HG03064 (cell line): ENCODE measurements at regions not wholly inside any gene's neighbourhood (a gene's known extent, or its start where the extent isn't known, plus 50 kb on each side); places are given as distances from the start of the nearest gene placed in this dataset.
"Not testable (repeated sequence)": the region's sequence is repeated elsewhere in the genome, so short reads cannot be mapped to it uniquely, and the experiment has no call there.

Source experiments
- ATAC-seq: cut with Tn5 transposase; IDR thresholded peaks from one replicate; pipeline ENCODE4 v1.9.1; 2021; ENCODE audit warnings: low read depth; ENCODE audit not compliant: unreplicated experiment

DNA sequence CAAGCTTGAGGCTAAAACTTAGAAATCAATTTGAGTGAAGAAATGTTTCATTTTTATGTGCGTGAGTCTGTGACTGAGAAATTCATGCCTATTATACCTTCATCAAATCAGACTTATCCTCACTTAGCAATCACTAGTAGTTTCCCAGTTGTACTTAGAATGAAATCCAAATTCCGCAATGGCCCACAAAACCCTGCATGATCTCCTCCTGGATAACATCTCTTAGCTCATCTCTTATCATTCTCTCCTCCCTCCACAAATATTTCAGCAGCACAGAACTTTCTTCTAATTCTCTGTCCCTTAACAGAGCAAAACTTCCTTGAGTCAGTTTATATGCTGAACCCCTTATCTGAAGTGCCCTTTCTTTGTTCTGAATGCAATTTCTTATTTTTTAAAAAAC lies 198.8 kb upstream of the TGFBR2 start:
- ATAC-seq = no peak

DNA sequence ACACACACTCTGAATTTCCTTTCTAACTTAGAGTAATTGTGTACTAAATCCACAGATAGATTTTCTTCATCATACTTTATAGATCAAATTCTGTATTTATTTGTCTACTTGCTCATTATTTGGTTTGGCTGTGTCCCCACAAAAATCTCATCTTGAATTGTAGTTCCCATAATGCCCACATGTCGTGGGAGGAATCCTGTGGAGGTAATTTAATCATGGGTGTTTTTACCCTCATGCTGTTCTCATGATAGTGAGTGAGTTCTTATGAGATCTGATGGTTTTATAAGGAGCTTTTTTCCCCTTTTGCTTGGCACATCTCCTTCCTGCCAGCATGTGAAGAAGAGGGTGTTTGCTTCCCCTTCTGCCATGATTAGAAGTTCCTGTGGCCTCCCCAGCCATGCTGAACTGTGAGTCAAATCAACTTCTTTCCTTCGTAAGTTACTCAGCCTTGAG lies 198.3 kb upstream of the TGFBR2 start:
- no peak for ATAC-seq

DNA sequence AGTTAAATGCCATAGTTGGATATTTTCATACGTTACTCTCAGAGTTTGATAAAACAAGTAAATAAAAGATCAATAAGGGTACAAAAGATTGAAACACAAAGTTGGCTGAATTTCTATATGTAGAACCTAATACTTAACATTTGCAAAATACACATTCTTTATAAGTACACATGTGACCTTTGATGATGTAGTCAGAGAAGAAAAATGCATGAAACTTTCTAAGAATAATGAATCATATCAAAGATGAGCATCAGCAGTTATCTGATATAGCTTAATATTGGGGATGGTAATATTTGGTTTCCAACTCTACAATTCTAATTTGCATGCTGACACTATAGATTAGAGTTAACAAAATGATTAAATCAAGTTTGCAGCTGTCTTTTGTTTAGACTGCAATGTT lies 188.0 kb upstream of the TGFBR2 start:
- ATAC-seq = no peak

DNA sequence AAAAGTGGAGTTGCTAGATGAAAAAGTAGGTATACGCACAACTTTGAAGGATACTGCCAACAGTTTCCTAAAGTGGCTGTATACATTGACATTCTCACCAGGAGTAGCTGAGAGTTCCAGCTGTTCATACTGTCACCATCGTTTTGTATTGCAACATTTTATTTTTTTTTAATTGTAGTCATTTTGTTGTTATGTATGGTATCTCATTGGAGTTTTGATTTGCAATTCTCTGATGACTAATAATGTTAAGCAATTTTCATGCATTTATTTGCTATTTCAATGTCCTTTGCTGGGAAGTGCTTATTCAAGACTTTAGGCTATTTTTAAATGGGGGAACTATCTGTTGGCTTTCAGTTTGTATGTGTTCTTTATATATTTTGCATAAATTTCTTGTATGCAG lies 185.1 kb upstream of the TGFBR2 start:
- no peak for ATAC-seq

DNA sequence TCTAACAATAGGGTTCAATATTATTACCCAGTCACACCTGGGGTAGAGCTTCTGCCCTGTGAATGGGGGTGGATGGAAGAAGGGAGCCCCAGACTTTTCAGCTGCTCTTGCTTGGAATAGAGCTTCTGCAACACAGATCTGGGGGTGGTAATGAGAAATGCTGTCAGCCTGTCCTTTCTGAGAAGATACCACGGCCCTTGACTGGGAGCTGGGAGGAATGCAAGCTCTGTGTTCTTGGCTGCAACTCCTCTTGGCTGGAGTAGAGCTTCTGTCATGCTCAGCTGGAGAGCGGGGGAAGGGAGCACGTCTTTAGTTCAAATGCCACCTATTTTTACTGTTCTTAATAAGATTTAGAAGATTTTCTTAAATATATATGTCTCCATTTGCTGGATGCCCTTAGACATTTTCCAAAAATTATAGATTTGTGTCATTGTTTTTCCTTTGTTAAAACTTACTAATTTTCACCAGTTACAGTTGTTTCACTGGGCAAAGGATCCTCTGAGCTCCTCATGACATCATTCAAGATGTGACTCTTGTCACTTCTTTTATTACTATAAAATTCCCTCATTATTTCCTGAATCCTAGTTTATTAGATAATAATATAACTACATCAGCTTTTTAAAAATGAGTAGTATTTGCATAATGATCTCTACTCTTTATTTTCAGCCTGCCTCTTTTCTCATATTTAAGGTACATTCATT lies 180.0 kb upstream of the TGFBR2 start:
- ATAC-seq = no peak

DNA sequence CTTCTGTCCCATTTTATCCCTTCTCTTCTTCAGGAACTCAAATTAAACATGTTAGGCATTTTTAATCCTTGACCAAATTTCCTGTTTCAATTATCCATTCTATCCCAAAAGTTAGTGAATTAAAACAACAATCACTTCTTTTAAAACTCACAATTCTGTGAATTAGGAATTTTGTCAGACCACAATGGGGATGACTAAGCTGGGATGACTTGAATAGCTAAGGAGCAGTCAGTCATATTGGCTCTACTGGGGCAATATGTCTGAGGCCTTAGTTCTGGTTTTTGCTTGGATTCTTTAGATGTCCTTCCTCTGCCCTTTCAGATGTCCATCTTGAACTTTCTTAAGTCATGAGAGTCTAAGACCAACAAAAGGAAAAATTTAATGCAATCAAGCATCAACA lies 178.2 kb upstream of the TGFBR2 start:
- ATAC-seq = no peak

DNA sequence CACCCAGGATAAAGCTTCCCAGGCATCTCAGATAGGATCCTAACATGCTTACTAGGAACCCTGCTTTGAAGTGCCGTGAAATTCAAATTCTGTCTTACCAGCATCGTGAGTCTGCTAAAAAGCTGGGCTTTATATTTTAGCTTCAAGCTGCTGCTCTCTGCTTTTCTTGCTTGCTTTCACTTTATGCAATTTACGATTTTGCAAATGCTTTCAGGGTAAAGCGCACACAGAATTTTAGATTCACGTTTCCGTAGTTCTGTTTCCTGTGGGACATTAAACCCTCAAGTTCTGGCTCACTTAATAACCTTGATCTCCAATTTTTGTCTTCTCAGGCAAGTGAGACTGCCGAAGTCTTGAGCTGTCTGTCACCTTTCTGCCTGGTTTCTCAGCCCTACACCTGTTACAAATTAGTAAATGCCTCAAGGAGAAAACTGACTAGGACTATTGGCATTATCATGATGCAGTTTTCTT lies 170.5 kb upstream of the TGFBR2 start:
- no peak for ATAC-seq

DNA sequence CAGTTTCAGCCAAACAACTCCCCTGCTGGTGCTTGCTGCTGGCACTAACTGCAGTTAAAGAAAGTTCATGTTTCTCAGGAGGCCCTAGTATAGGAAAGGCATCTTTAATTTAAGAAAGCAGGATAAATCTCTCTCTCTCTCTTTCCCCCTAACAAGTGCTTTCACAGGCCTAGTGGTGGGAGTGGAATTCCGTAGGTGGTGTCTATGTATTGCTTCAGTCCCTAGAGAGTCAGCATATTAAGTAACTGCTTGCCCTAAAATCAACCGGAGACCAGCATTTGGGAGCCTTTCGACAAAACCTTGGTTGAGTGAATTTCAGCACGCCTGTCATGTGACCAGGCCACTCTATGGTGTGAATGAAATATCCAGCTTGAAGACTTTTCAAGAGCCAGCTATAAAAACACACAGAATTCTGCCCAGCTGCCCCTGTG lies 169.2 kb upstream of the TGFBR2 start:
- ATAC-seq = no peak

DNA sequence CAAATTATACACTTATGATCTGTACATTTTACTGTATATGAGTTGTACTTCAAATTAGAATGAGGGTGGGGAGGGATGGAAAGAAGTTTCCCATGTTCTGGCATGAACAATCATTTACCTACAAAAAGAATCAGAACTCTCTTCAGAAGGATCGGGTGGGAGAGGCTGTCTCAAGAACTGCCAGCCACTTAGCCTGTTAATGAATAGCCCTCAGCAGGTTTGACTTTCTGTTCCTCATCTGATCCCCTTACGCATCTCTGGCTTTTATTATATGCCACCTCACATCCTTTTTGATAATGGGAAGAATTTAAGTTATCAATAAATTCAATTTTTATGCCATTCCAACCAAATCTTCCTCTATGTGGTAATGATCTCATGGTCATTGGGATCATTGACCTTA lies 168.3 kb upstream of the TGFBR2 start:
- ATAC-seq = no peak

DNA sequence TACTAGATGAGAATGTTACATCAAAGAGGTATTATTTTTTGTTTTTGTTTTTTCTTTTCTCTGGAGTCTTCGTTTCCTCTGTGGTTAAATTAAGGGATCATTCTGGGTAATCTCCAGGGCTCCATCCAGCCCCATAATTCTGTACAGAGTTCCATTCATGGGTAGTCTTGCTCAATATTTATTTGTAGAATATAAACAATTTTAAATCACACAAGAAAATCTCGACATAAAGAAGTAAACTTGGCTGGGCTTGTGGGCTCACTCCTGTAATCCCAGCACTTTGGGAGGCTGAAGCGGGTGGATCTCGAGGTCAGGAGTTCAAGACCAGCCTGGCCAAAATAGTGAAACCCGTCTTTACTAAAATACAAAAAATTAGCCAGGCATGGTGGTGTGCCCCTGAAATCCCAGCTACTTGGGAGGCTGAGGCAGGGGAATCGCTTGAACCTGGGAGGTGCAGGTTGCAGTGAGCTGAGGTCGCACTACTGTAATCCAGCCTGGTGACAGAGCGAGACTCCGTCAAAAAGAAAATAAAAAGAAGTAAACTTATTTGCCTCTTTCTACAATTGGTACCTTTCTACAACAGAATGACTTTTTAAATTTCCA lies 166.8 kb upstream of the TGFBR2 start:
- no peak for ATAC-seq

DNA sequence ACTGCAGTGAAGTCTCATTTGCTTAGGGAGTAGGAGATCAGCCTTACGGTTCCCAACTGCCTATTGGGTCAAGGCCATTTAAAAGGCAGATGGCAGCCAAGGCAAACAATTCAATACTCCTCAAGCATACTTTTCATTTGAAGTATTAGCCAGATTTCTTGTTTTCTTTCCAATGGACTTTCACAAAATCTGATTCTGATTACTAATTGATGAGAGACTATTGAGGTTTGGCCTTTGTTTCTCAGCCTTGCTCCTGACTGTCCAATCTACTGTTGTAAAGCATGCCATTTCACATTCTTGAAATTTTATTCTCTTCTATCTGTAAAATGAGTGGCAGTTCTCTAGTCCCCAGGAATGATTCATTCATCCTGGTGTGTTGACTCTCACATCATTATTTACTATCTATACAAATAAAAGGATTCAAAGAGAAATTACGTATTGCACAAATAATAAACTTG lies 166.2 kb upstream of the TGFBR2 start:
- no peak for ATAC-seq

DNA sequence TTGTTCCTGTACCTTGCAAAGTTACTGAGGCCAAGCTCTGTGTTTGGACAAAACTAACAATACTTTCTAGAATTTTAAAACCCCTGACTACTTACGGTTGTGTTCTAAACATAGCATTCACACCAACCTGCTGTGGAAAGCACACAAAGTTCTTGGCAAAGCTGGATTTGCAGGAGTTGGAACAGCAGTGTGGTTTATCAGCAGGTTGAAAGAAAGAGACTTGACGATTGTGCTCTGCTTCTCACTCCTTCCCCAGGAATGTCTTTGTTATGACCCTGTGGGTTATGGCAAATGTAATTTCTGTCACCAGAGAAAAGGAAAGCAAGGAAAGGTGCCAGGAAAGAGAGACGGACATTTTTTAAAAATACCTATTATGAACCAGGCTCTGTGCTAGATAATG lies 165.5 kb upstream of the TGFBR2 start:
- no peak for ATAC-seq

DNA sequence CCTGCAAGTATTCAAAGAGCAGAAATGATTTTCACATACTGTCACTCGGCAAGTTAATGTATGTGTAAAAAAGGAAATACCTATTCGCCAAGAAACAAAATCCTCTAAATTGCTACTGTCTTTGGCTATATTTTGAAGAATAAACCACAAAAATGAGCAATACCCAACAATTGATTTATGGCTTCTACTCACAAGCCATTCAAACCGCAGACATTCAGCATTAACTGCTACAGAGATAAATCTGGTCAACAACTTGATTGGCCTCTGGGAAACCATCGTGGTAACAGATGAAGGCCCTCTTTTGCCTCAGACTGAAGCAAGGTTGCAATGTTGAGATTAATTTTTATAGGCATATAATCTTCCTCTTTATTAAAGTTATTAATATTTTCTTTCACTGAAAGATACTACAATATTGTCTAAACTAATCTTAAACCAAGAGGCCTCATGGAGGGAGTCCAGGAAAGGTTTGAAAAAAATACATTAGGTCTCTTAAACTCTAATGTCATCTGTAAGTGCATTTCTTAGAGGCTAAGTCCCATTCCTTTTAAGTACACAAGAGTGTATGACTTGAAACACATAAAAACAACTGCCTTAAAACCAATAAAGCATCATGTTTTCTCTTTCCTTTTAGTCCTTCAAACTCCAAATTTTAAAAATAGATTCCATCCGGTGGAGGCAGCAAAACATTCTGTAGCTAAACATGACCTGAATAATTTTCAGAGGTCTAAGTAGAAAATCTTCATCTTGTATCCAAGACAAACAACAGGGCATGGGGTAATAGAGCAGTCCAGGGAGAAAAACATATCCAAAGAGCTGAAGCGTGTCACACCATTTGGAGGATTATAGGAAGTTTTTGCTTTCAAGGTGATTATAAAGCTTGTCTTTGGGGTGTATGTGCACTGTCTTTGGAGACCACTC lies 162.4 kb upstream of the TGFBR2 start:
- no peak for ATAC-seq

DNA sequence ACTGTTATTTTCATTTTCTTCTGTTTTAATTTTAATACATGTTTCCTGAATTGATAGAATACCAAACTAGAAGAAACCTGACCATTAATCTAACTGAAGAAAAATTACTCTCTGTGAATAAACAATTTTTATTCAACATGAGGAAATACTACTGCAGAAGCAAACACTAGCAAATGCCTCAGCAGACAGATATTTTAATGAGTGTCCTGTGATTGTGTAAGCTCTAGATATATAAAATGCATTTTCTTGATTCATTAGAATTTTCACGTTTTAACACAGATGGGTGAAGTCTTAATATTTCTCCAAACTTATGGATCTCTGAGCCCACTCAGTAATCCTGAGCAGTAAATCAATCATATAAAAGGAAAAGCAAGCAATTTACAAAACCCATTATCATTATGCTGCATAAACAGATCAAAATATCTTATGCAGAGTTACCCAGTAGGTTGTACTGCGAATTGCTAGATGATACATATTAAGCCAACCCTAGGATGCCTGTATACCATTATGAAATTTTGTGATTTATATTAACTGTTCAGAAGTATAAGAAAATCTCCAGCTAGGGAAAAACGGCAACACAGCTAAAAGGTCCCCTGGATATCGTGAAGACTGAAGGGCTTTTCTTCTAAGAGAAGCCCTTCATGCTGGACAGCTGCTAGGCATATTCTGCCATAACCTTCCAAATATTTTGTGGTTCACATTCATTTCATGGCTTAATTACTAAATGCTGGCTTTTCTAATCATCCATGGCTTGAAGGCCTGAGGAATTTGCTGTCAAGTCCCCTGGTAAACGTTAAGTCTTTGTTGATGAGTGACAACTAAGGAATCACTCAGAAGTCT lies 157.7 kb upstream of the TGFBR2 start:
- ATAC-seq = no peak

DNA sequence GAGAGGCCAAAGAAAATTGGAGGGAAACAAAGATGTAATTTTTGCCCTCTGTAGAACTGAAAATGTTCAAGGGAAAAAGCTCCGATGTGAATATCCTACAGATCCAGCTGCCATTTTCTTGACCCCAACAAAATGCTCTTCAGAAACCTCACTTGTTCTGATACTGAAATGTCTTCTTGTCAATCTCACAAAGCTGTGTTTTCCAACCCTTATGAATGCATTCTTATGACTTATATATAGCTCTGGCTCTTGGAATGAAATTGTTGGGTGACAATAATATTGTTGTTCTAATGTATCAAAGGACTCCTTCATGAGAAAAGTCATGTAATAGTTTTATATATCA lies 157.1 kb upstream of the TGFBR2 start:
- ATAC-seq = no peak

DNA sequence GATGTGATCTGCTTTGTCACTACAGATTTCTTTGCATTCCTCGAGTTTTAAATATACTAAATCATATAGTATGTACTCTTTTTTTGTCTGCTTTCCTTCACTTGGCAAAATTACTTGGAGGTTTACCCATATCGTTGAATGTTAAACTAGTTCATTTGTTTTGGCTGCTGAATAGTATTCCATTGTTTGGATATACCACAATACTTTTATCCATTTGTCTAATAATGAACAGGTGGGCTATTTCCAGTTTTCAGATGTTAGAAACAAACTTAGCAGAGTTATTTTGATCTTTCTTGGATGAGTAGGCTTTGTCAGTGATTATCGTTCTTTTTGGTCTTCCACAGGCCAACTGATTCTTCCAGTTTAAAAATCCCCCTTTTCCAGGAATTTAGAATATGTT lies 154.0 kb upstream of the TGFBR2 start:
- ATAC-seq = no peak

DNA sequence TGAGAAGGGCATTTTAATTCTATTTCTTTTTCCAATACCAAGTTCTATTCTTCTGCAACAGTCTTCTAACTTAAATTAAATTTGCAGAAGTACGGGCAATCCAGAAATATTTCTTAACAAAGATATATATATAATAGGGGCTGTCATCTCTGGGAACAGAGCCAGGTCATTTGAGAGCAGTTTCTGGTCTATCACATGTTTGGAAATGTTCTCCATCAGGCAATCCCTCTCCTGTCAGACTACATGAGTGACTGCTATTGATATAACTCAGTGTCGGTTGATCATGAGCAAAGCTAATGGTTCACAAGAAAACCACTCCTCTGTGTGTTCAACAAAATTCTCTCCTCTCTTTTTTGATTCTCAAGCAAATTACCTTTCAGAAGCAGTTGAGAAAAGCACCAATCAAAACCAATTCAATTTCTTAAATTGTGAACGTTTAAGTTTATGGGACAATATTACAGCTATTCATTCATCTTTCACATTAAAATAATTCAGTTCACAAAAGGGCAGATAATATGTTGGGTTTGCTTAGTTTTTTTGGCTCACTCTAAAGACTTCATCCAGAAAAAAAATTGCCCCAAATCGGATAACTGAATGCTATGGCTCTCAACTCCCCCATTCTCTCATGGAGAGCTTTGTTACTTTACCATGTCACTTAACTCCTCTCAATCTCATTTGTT lies 152.9 kb upstream of the TGFBR2 start:
- no peak for ATAC-seq

DNA sequence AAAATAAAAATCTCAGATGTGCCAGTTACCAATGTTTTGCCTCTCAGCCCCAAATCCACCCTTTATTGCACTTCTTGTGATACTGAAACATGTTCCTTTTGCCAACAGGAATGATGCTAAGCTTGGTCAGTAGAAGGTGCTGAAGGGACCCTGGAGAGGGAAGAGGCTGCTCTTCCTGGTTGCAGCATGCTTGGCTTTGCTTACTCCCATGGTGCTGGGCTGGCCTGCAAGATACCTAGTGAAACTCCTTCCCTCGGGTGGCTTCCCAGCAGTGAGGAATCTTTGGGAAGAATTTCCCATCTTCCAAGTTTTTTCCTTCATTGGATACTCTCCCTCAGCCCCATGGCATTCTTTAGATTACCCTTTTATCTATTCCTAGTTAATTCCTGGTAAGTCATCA lies 151.8 kb upstream of the TGFBR2 start:
- ATAC-seq = no peak

DNA sequence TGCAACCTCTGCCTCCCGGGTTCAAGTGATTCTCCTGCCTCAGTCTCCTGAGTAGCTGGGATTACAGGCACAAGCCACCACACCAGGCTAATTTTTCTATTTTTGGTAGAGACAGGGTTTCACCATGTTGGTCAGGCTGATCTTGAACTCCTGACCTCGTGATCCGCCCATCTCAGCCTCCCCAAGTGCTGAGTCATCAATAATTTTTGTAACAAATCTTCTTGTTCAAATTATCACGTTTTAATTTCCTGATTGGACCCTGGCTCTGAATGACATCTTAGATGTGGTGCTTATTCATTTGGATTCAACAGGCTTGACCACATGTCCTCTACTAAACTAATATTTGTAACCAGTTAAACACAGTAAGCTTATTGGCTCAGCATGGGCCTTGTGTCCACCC lies 151.3 kb upstream of the TGFBR2 start:
- not testable (repeated sequence) for ATAC-seq

DNA sequence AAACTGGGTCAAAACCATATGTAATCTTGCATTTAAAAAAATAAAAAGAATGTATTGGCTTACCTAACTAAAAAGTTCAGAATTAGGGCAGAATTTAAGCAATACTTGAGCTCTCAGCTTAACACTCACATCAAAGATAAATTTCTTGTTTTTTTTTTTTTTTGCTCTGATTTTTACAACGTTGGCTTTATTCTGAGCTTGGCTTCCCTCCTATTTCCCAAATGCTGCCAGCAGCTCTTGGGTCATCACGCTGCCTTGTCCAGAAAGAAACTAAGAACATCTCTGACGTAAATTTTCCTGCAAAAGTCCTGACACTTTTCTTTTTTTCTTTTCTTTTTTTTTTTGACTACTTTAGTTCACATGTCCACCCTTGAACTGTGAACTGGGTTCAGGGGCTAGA lies 150.6 kb upstream of the TGFBR2 start:
- ATAC-seq = no peak
